Renal cortex interstitium (tissue), 11 donors: ENCODE measurements at regions not wholly inside any gene's neighbourhood (a gene's known extent, or its start where the extent isn't known, plus 50 kb on each side); places are given as distances from the start of the nearest gene placed in this dataset.

Source experiments
- DNase-seq, 11 donors: peaks; one replicate each; pipeline ENCODE4 v3.0.0-alpha.2; 2013; ENCODE audit warnings: low read depth in 9 of 11, low spot score in 4 of 11; ENCODE audit errors: extremely low read depth in 1 of 11

GRCh38 chr14:87829543-87829942 lies 163.4 kb downstream of the GALC start:
- no peak for DNase-seq

- DNase-seq: no peak
These were observed 168.7 kb downstream of the GALC start for GRCh38 chr14:87824266-87824665.

- DNase-seq: no peak
These were observed 176.6 kb downstream of the GALC start for GRCh38 chr14:87816416-87816815.

GRCh38 chr14:87815121-87815520 lies 177.9 kb downstream of the GALC start:
- no peak for DNase-seq

- no peak for DNase-seq
These were observed 179.3 kb downstream of the GALC start for GRCh38 chr14:87813686-87814085.

- DNase-seq: no peak
These were observed 179.8 kb downstream of the GALC start for GRCh38 chr14:87813211-87813610.

GRCh38 chr14:87811246-87811645 lies 181.7 kb downstream of the GALC start:
- no peak for DNase-seq

- DNase-seq: no peak
These were observed 182.3 kb downstream of the GALC start for GRCh38 chr14:87810711-87811110.

GRCh38 chr14:87809261-87809660 lies 183.7 kb downstream of the GALC start:
- DNase-seq: no peak

- no peak for DNase-seq
These were observed 187.7 kb downstream of the GALC start for GRCh38 chr14:87805315-87805723.

- DNase-seq: no peak
These were observed 192.8 kb downstream of the GALC start for GRCh38 chr14:87800216-87800615.

- DNase-seq: no peak
These were observed 193.6 kb downstream of the GALC start for GRCh38 chr14:87799400-87799799.

- no peak for DNase-seq
These were observed 196.0 kb downstream of the GALC start for GRCh38 chr14:87797001-87797400.

GRCh38 chr14:87794561-87794960 lies 198.4 kb downstream of the GALC start:
- DNase-seq: no peak

- DNase-seq: no peak
These were observed 207.1 kb downstream of the GALC start for GRCh38 chr14:87785897-87786296.

- DNase-seq: peak in 1 of 11 donors; percentile 16
These were observed 208.6 kb downstream of the GALC start for GRCh38 chr14:87784386-87784785.

- DNase-seq: no peak
These were observed 209.9 kb downstream of the GALC start for GRCh38 chr14:87783071-87783470.

- DNase-seq: no peak
These were observed 220.1 kb downstream of the GALC start for GRCh38 chr14:87772854-87773253.

GRCh38 chr14:87767567-87767901 lies 225.4 kb downstream of the GALC start:
- DNase-seq: no peak

- no peak for DNase-seq
These were observed 234.1 kb downstream of the GALC start for GRCh38 chr14:87758876-87759275.

GRCh38 chr14:87756661-87757060 lies 236.3 kb downstream of the GALC start:
- DNase-seq: no peak

- DNase-seq: no peak
These were observed 238.3 kb downstream of the GALC start for GRCh38 chr14:87754520-87755223.
